Uterus (tissue), 3 donors: ENCODE measurements at regions not wholly inside any gene's neighbourhood (a gene's known extent, or its start where the extent isn't known, plus 50 kb on each side); places are given as distances from the start of the nearest gene placed in this dataset.

ENCODE experiments used
- DNase-seq, 2 donors: peaks; one replicate each; pipeline ENCODE4 v3.0.0-alpha.2; 2019 to 2020
- H3K27ac ChIP-seq, 2 donors: fragments of 200-600 bp; sonication (generic); 1 replicate in 1 of 2; 2 replicates in 1 of 2; pipeline ENCODE4 v1.5.1; 2016 to 2018
- H3K27me3 ChIP-seq, 2 donors: fragments of 200-600 bp; sonication (generic); one replicate each; pipeline ENCODE4 v1.5.1; 2018 to 2019; ENCODE audit warnings: control low read depth in 1 of 2
- H3K36me3 ChIP-seq, 2 donors: fragments of 200-600 bp; sonication (generic); one replicate each; pipeline ENCODE4 v1.5.1; 2019; ENCODE audit warnings: control low read depth in 1 of 2
- H3K4me1 ChIP-seq, 2 donors: fragments of 200-600 bp; sonication (generic); one replicate each; pipeline ENCODE4 v1.5.1; 2018 to 2019; ENCODE audit warnings: control low read depth in 1 of 2
- H3K4me3 ChIP-seq, 2 donors: fragments of 200-600 bp; sonication (generic); 1 replicate in 1 of 2; 2 replicates in 1 of 2; pipeline ENCODE4 v1.5.1; 2018 to 2019; ENCODE audit warnings: mild to moderate bottlenecking in 1 of 2
- H3K9me3 ChIP-seq, 2 donors: fragments of 200-600 bp; sonication (generic); one replicate each; pipeline ENCODE4 v1.5.1; 2019; ENCODE audit warnings: control low read depth in 1 of 2
- CTCF ChIP-seq, 4 experiments: fragments of 200-600 bp in 2 of 4; fragments of 450-650 bp in 2 of 4; sonication (generic) in 2 of 4; IDR thresholded peaks; one replicate each; pipeline ENCODE4 v1.5.1; 2016 to 2019; ENCODE audit warnings: antibody characterized with exemption in 4 of 4, mild to moderate bottlenecking in 2 of 4, moderate library complexity in 1 of 4
- POLR2A ChIP-seq, 2 donors: fragments of 450-650 bp; IDR thresholded peaks; one replicate each; pipeline ENCODE4 v1.6.1; 2016; ENCODE audit warnings: antibody characterized with exemption in 2 of 2, mild to moderate bottlenecking in 1 of 2, moderate library complexity in 1 of 2
- intact Hi-C: fragments of 100-400 bp; cut with DNase I; formaldehyde crosslinking; loops from one replicate; pipeline ENCODE4 v1.15.1; 2023; ENCODE audit warnings: low total_unique reads
- donor health status: DM: yes; HTN: yes; CAD: no.

DNA sequence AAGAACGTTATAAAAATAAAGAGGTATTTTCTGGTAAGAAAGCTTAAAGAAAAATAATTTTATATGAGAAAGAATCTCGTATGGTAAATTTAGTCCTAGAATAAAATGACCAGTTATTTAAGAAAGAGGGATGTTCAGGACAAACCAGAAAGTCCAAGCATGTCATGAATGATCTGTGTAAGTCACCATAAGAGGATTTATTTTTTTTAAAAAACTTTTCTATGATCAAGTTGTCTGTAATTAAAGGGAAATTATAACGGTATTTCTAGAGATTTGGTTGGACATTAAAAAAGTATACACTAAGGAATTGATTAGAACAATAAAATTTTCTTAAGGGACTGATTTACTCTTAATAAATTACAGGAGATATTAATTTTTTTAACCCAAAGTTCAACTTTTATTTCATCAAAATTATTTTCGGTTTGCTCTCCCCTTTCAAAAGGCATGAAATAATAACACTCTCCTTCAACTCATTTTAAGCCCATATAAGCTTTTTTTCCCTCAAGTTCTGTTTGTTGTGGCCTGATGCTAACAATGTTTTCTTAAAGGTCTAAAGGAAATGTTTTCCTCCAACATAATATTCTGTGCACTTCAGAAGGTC lies 49.9 kb upstream of the CPSF6 start:
- Histone ChIP-seq H3K27me3 (no peaks in the 10 kb centered on the region), H3K9me3 (no peaks in the 10 kb centered on the region), H3K4me1 (no peaks in the 10 kb centered on the region), H3K4me3 (no peak overlapping the region), H3K36me3 (no peaks in the 10 kb centered on the region), H3K27ac (no peak overlapping the region)
- TF ChIP-seq CTCF (IDR thresholded peaks at IDR 0.05) (no peak), POLR2A (IDR thresholded peaks at IDR 0.05) (no peak)
- intact Hi-C loops = no loop called here
- DNase-seq = no peak
